ENCODE measurements at regions not wholly inside any gene's neighbourhood (a gene's known extent, or its start where the extent isn't known, plus 50 kb on each side); places are given as distances from the start of the nearest gene placed in this dataset.
"Not testable (repeated sequence)": the region's sequence is repeated elsewhere in the genome, so short reads cannot be mapped to it uniquely, and the experiment has no call there.

GRCh38 chr2:234355021-234355720 is 141.7 kb downstream of the ARL4C start:
- no peak for TF ChIP-seq CTCF (conservative IDR thresholded peaks at IDR 0.05; ENCODE audit: low read depth)
- DNase-seq (ENCODE audit: low spot score), result no peak
- ChIA-PET POLR2A (ENCODE audit: low non-redundant PET) (no interaction called here), CTCF (no interaction called here)
- no peak overlapping the region for H3K27ac ChIP-seq

GRCh38 chr2:234352270-234352669 is 144.6 kb downstream of the ARL4C start:
- no peak overlapping the region for H3K27ac ChIP-seq
- CTCF ChIA-PET, result no interaction called here
- no peak for TF ChIP-seq CTCF (conservative IDR thresholded peaks at IDR 0.05; ENCODE audit: low read depth)
- no peak for DNase-seq (ENCODE audit: low spot score)
- POLR2A ChIA-PET (ENCODE audit: low non-redundant PET), result no interaction called here

GRCh38 chr2:234351866-234352265 is 145.0 kb downstream of the ARL4C start:
- DNase-seq (ENCODE audit: low spot score); CTCF ChIA-PET; H3K27ac ChIP-seq; POLR2A ChIA-PET (ENCODE audit: low non-redundant PET): not testable (repeated sequence)

GRCh38 chr2:234348081-234348480 is 148.8 kb downstream of the ARL4C start:
- DNase-seq (ENCODE audit: low spot score), result no peak
- TF ChIP-seq CTCF (conservative IDR thresholded peaks at IDR 0.05; ENCODE audit: low read depth), result no peak
- H3K27ac ChIP-seq, result no peak overlapping the region
- POLR2A ChIA-PET (ENCODE audit: low non-redundant PET), result no interaction called here
- CTCF ChIA-PET, result no interaction called here

GRCh38 chr2:234345921-234346320 is 151.0 kb downstream of the ARL4C start:
- DNase-seq (ENCODE audit: low spot score), result no peak
- ChIA-PET CTCF (interaction anchor here (0.5 to 0.6 kb wide), 3 partner anchors 54 to 354 kb away, joined by 3 read pairs; no protein-coding TSS in a partner anchor), POLR2A (ENCODE audit: low non-redundant PET) (interaction anchor here (0.5 kb wide), 1 partner anchor 166 kb away, joined by 3 read pairs; no protein-coding TSS in a partner anchor)
- H3K27ac ChIP-seq, result no peak overlapping the region
- TF ChIP-seq CTCF (conservative IDR thresholded peaks at IDR 0.05; ENCODE audit: low read depth), result no peak

- no peak for DNase-seq (ENCODE audit: low spot score)
- no peak for TF ChIP-seq CTCF (conservative IDR thresholded peaks at IDR 0.05; ENCODE audit: low read depth)
- CTCF ChIA-PET, result no interaction called here
- POLR2A ChIA-PET (ENCODE audit: low non-redundant PET), result no interaction called here
- H3K27ac ChIP-seq, result no peak overlapping the region
Measured at GRCh38 chr2:234344012-234344411, 152.9 kb downstream of the ARL4C start.

- CTCF ChIA-PET, result no interaction called here
- no peak for TF ChIP-seq CTCF (conservative IDR thresholded peaks at IDR 0.05; ENCODE audit: low read depth)
- no peak for DNase-seq (ENCODE audit: low spot score)
- POLR2A ChIA-PET (ENCODE audit: low non-redundant PET), result no interaction called here
- H3K27ac ChIP-seq, result no peak overlapping the region
Measured at GRCh38 chr2:234343372-234343771, 153.5 kb downstream of the ARL4C start.
